AG09309 (cell line): ENCODE measurements at regions not wholly inside any gene's neighbourhood (a gene's known extent, or its start where the extent isn't known, plus 50 kb on each side); places are given as distances from the start of the nearest gene placed in this dataset.
"Not testable (repeated sequence)": the region's sequence is repeated elsewhere in the genome, so short reads cannot be mapped to it uniquely, and the experiment has no call there.

ENCODE experiments used
- DNase-seq: peaks from one replicate; pipeline ENCODE4 v3.0.0-alpha.2; 2010; ENCODE audit warnings: low read depth
- H3K4me3 ChIP-seq: 2 replicates; pipeline ENCODE4 v1.5.1; 2011; ENCODE audit warnings: mild to moderate bottlenecking, low read depth, low read length, moderate library complexity; ENCODE audit not compliant: control insufficient read depth
- TF ChIP-seq, protein P1 (sequence below): IDR thresholded peaks from 2 replicates; pipeline ENCODE4 v1.5.1; 2011; ENCODE audit warnings: mild to moderate bottlenecking, low read depth, low read length, inconsistent platforms; ENCODE audit not compliant: insufficient read depth, control insufficient read depth; ENCODE audit errors: missing control alignments

DNA sequence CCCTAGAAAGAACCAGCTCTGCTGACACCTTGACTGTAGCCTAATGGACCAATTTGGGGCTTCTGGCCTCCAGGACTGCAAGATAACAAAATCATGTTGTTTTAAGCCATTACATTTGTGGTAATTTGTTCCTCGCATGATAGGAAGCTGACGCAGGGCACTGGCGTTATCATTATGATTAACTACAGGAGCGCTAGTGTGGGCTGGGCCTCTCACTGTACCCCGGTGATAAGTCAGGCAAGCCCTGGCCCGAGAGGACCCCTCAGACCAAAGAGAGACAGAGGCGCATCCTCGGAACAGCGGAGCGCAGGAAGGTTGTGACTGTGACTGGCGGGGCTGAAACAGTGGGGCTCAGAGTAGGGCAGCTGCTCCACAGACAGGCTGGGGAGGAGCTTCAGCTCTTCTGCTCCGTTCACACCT is 150.3 kb upstream of the CHST15 start:
- DNase-seq: no peak
- H3K4me3 ChIP-seq: no peak overlapping the region
- TF ChIP-seq, protein P1, sequence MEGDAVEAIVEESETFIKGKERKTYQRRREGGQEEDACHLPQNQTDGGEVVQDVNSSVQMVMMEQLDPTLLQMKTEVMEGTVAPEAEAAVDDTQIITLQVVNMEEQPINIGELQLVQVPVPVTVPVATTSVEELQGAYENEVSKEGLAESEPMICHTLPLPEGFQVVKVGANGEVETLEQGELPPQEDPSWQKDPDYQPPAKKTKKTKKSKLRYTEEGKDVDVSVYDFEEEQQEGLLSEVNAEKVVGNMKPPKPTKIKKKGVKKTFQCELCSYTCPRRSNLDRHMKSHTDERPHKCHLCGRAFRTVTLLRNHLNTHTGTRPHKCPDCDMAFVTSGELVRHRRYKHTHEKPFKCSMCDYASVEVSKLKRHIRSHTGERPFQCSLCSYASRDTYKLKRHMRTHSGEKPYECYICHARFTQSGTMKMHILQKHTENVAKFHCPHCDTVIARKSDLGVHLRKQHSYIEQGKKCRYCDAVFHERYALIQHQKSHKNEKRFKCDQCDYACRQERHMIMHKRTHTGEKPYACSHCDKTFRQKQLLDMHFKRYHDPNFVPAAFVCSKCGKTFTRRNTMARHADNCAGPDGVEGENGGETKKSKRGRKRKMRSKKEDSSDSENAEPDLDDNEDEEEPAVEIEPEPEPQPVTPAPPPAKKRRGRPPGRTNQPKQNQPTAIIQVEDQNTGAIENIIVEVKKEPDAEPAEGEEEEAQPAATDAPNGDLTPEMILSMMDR: no peak

GRCh38 chr10:124242791-124243190 is 149.4 kb upstream of the CHST15 start:
- TF ChIP-seq, protein P1: no peak
- DNase-seq: no peak
- H3K4me3 ChIP-seq: no peak overlapping the region

DNA sequence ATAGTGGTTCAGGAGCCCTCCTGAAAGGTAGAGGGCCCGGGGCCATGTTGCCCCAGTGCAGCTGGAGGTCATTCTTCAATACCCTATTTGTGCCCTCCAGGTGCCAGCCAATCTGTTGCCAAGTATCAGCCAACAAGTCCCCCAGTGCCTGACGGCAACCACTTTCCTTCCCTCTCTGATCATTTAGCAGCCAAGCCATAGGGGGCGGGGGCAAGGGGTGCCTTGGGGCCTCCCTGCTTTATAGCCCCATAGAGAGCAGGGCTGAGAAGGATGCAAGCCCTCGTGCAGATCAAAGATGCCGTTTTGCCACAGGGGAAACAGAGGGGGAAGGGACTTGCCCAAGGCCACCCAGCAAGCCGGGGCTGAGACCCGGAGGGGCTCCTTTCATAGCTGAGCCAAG is 149.0 kb upstream of the CHST15 start:
- DNase-seq: no peak
- H3K4me3 ChIP-seq: no peak overlapping the region
- TF ChIP-seq, protein P1: no peak

DNA sequence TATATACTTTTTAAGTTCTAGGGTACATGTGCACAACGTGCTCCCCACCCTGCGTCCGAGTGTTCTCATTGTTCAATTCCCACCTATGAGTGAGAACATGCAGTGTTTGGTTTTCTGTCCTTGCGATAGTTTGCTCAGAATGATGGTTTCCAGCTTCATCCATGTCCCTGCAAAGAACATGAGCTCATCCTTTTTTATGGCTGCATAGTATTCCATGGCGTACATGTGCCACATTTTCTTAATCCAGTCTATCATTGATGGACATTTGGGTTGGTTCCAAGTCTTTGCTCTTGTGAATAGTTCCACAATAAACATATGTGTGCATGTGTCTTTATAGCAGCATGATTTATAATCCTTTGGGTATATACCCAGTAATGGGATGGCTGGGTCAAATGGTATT is 148.1 kb upstream of the CHST15 start:
- H3K4me3 ChIP-seq, DNase-seq: not testable (repeated sequence)

DNA sequence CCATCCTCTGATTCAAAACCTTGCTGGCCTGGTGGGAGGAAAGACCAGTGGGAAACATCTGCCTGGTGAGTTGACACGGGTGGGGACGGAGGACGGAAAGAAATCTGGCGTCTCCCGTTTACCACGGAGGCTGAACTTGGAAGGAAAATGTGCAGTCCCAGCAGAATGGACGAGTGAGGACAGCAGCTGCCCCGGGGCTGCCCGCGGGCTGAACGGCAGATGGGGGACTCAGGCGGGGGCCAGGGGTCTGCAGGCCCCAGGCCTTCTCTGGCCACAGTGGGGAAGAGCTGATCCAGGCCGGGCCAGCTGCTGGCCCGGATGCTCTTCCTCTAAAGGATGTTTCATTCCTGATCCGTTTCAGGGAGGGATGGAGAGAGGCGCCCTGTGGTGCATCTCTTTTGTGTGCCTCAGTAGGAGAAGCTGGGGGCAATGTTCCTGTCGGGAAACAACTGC is 147.5 kb upstream of the CHST15 start:
- DNase-seq: no peak
- TF ChIP-seq, protein P1: no peak
- H3K4me3 ChIP-seq: no peak overlapping the region

DNA sequence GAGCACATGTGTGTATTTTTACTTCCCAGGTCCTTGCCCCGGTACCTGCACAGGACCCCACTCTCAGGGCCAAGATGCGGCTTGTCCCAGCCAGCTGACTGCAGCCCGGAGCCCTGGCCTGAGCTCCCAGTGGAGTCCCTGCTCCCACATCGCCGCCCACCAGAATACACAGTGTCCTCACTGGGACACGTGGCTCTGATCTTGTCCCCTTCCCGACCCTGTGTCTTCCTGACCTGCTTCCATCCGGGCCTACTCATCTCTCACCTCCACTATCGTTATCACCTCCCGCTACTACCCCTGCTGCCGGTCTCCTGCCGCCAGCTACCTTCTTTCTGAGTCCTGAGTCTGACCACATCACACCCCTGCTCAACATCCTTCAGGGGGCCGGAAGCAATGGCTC is 146.3 kb upstream of the CHST15 start:
- TF ChIP-seq, protein P1: no peak
- no peak for DNase-seq
- no peak overlapping the region for H3K4me3 ChIP-seq

DNA sequence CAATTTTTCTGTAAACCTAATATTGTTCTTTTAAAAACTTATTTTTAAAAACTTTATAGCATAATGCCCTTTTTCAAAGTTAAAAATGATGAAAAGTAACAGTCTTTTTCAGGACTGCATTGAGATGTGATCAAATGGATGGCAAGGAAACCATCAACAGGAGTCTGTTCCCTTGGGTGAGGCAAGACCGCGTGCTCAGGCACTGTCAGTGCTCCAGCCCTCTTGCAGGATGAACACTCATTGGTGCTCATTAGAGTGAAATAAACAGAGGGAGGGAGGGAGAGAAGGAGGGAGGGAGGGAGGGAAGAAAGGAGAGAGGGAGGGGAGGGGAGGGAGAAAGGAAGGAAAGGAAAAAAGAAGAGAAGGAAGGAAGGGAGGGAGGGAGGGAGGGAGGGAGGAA is 145.7 kb upstream of the CHST15 start:
- no peak overlapping the region for H3K4me3 ChIP-seq
- TF ChIP-seq, protein P1: no peak
- no peak for DNase-seq
